ENCODE measurements at regions not wholly inside any gene's neighbourhood (a gene's known extent, or its start where the extent isn't known, plus 50 kb on each side); places are given as distances from the start of the nearest gene placed in this dataset.

DNA sequence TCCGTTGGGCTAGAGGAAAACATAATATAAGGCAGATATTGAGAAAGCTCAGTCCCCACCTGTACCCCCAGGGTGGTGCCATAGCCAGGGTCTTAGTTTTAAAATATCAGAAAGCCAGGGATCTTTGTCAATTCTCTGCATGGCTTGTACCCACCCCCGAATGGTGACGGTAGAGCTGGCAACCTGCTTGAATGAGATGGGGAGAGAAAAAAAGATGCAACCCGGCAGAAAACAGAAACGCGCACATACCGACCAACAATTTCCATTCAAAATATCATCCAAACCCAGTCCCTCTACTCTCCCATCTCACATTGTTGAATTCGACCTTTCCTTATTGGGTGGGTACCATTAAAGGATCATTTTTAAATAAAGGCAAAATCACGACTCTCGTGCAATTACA is 543.9 kb downstream of the MIAT start:
- TF ChIP-seq POLR2A (IDR thresholded peaks at IDR 0.05; ENCODE audit: control extremely low read depth in 1 of 2, low read depth in 2 of 2, low read length in 2 of 2) (no peak), RXRA (IDR thresholded peaks at IDR 0.05; ENCODE audit: insufficient read depth, low read depth, low read length) (no peak), RAD21 (IDR thresholded peaks at IDR 0.05 in 1 of 2, conservative IDR thresholded peaks at IDR 0.05 in 1 of 2; ENCODE audit: low read depth in 2 of 2, low read length in 2 of 2) (no peak), RFX5 (IDR thresholded peaks at IDR 0.05; ENCODE audit: borderline replicate concordance, low read depth, low read length) (no peak)

All from H1 (cell line).